CD4-positive, alpha-beta T cell treated with Interferon alpha-2 for 1 hour (primary cell): ENCODE measurements at regions not wholly inside any gene's neighbourhood (a gene's known extent, or its start where the extent isn't known, plus 50 kb on each side); places are given as distances from the start of the nearest gene placed in this dataset.
"Not testable (repeated sequence)": the region's sequence is repeated elsewhere in the genome, so short reads cannot be mapped to it uniquely, and the experiment has no call there.

Source experiments
- DNase-seq, 2 donors: peaks; one replicate each; pipeline ENCODE4 v3.0.0-alpha.2; 2020 to 2022

DNA sequence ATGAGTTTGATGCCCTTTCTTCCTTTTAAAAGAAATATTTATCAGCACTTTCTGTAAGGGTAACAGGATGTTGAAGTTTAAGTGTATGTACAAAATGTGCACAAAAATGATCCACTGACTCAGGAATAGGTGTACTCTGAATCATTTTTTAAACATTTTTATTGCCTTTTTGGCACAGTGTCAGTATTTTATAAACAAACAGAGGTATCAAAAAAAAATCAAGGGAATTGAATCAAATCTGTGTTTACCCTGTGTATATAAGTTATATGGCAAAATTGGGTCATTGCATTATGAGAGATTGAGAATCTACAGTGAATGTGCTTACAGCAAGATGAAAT lies 513.9 kb upstream of the NETO1 start:
- no peak for DNase-seq

DNA sequence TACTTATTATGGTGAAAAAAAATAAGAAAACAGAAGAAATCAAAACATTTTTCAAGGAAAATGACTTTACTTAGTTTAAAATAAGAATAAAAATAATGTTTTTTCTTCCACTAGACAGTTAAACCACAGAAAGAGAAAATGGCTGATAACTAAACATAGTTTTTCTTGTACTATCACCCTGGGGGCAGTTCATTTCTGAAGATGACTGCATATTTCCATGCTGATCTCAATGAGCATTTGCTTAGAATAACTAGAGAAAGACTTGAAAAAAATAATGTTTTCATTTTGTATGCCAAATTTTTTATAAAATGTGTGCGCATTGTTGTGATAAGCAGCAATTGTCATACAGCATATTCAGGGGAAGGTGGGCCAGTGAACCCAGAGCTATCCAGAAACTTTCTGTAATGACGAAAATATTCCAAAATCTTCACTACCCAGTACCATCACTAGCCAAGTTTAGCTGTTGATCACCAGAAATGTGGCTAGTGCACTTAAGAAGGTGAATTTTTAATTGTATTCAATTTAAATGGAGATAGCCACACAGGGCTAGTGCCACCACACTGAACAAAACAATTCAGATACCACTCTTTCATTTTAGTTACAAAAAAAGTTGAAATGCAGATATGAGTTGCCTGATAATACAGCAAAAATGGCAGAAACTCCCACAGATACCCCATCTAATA lies 513.4 kb upstream of the NETO1 start:
- no peak for DNase-seq

DNA sequence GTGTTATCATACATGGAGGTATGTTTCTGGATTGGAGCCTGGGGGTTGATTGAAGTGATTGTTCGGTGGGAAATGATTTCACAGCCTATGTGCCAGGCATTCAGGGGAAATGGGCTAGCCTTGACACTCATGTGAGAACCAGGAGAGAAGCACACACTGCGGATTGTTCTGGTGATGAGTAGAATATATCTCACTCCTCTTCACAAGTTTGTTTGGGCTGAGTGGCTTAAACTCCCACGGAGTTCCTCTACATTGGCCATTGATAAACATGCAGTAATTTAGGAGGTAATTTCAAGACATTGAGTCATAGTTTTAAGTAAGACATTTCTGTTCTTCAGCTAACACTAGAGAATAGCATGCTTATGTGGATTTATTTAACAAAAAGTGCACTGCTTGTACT lies 498.9 kb upstream of the NETO1 start:
- DNase-seq, result no peak

DNA sequence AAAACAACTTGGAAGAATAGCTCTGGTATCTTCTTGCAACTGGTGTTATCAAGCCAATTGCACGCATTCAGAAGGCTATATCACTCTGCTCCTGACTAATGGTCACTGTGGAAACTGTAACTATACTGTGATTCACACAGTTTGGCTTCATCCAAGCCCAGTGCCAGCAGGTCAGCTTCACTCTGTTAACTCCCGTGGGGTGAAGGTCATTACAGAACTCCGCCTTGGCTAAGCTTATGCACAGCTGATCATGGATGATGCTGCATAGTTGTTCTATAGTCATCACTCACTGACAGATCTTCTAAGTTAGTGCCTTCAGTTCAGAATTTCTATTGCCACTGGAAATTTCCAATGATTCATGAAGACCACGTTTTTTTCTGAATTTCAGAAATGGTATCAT lies 497.2 kb upstream of the NETO1 start:
- no peak for DNase-seq

DNA sequence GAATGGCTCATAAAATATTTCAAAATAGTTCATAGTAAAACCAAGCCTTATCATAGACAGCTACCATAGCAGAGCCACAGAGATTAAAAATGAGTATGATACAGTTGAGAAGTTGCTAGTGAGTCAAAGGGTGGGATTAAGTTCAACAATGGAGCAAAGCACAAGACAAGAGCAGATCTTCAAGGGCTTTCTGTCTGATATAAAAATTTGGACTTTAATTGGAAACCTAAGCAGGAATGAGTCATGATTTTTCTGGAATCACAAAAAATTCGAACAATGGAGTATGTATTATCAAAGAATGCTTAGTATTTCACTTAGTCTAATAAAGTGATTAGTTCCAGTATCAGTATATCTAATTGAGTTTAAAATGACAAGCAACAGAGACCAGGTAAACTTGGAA lies 487.3 kb upstream of the NETO1 start:
- DNase-seq, result no peak

DNA sequence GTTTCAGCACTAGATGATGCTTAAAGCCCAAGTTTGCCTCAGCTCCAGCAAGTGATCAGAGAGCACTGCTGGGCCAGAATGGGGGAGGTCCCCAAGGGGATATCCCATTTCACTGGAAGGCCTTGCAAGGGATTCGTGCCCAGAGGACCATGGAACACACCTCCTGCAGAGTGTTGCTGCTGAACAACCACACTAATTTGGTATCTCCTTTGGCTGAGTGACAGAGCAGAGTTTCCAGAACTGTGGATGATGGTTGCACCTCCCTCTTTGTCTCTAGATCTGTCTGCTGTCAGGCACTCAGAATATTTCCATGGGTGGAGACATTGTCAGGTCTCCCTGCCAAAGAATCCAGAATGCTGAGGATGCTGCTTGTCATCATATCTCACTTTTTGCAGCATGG lies 484.8 kb upstream of the NETO1 start:
- no peak for DNase-seq

DNA sequence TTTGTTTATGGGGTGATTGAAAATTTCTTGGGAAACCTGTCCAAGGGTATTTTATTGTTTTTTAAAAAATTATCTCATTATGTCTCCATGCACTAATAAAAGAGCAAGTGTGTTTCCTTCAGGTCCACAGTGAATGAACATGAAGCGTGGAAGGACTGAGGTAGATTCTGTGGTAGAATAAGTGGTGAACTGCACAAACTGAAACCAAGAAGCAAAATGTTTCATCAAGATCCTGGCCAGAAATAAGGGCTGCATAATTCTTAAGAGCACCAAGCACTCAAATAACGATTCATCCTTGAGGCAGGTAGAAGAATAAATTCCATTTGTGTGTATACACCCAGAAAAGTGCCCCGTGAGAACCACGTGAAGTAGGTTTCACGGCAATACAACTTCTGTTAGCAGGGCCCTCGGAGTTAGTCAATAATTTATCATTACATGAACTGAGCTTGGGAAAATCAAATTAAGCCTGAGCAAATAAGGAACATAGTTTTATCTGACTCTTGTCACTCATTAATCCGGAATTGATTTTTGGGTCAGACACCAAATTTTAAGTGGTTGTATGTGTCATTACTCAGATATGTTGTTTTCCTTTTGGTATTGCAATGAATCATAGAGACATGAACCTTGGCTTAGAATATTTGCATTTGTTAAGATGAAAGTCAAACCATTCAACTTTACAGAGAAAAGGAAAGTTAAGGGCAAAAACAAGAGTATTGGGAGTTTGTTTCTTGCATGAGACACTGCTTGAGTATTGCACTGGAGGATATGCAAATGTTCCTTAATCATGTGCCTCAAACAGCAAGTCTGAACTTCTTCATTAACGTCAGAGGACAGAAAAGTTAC lies 472.6 kb upstream of the NETO1 start:
- no peak for DNase-seq

DNA sequence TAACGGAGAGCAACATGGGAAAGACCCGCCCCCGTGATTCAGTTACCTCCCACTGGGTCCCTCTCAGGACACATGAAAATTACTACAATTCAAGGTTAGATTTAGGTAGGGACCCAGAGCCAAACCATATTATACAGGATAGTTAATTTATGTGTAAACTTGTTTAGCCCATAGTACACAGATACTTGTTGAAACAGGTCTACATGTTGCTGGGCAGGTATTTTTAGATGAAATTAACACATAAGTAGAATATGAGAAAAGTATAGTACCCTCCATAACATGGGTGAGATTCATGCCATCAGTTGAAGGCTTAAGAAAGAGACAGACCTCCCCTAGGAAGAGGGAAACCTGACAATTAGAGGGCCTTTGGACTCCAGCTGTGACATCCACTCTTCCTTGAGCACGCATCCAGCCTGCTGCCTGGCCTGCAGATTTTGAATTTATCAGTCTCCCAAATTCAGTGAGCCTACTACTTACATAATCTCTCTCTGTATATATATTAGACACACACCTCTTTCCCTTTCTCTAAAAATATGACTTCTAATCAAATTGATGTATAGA lies 463.5 kb upstream of the NETO1 start:
- DNase-seq, result no peak

DNA sequence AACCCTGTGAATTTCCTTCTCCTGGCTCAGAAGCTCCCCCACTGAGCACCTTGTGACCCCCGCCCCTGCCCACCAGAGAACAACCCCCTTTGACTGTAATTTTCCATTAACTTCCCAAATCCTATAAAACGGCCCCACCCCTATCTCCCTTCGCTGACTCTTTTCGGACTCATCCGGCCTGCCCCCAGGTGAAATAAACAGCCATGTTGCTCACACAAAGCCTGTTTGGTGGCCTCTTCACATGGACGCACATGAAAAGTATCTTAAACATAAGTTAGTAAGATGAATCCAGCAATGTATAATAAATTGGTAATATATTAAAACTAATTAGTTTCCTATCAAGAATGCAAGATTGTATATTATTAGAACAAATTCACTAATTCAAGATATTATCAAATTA lies 462.3 kb upstream of the NETO1 start:
- not testable (repeated sequence) for DNase-seq

DNA sequence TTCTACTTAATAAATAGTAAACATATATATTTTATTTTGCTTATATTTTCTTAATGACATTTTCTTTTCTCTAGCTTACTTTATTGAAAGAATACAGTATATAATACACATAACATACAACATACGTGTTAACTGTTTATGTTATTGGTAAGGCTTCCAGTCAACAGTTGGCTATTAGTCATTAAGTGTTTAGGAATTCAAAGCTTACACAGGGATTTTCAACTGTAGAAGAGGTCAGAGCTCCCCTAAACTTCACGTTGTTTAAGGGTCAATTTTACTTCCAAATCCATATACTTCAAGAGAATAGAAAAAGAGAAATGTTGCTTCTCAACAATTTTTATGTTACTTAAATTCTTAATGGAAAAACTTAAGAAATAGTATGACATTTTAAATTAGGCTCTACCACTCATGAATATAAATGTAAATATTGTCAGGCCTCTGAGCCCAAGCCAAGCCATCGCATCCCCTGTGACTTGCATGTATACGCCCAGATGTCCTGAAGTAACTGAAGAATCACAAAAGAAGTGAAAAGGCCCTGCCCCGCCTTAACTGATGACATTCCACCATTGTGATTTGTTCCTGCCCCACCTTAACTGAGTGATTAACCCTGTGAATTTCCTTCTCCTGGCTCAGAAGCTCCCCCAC lies 456.5 kb upstream of the NETO1 start:
- DNase-seq, result not testable (repeated sequence)

DNA sequence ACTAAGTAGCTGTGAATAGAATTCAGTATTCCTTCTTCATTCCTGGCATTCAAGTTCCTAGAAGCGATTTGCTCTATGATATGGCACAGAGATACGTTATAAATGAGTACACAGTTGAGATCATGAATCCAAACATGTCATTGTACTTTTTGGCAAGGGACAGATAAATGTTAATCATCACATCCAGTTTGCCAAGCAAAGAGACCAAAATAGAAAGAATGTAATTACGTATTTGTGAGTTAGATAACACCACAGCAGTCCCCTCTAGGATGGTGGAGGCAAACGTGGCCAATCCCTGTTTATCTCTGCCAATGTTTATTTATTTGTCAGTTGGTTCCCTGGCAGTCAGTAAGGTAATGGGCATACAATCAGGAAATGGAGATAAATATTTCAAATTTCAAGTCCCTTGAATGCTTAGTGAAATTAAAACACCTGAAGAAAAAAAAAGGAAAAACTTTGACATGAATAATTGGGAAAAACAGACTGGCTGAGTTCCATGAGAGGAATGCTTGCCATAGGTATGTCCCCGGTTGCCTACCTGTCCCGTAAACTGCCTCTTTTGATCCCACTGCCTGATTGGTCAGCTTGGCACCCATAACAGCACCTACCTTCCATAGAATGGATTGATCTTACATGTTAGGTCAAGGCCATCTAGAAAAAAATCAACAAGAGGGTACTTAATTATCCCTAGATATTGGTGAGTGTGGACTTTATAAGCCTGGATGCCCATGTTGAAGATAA lies 451.1 kb upstream of the NETO1 start:
- DNase-seq, result no peak

DNA sequence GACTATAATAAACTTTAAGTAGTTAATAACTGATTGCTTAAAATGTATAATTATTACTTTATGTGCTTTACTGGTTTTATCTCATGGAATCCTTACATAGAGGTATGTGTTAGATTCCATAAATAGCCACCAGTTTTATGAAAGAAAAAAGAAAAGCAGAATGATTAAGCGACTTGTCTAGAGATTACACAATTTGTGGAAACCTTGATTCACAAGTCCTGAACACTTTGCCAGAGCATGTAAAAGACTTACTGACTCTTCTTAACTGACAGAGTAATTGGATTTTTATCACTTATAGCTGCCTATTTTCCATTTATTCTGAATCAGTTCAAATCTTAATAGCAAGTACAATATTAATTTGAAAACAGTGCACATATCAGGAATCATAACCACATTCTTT lies 448.7 kb upstream of the NETO1 start:
- no peak for DNase-seq

DNA sequence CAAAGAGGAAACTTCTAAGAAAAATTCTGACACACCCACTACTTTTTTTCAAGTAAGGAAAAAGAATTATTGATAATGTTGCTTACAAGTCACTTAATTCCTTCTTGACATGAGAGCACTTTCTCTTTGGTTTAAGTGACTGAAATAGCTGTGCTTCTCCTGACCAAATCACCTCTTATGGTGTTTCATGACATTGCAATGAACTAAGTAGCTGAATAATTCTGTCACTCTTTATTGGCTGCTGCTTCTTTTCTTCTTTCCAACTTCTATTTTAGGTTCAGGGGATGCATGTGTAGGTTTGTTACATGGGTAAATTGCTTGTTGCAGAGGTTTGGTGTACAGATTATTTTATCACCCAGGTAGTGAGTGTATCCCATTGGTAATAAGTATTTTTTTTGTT lies 447.6 kb upstream of the NETO1 start:
- no peak for DNase-seq

DNA sequence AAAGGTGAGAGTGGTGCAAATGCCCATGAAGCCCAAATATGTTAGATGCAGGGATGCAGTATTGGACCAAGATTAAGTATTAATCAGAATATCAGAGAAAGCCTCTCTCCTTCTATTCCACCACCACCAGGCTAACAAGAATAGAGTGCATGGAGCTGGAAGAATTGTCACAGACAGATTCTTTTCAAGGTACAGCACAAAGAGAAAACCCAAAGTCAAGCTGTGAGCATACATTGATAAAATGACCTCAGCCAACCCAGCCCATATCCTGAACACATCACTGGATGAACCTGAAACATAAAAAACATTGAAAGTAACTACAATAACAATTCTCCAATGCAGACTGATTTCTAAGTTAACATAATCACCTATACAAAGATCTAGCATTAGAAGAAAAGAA lies 445.7 kb upstream of the NETO1 start:
- DNase-seq, result no peak

DNA sequence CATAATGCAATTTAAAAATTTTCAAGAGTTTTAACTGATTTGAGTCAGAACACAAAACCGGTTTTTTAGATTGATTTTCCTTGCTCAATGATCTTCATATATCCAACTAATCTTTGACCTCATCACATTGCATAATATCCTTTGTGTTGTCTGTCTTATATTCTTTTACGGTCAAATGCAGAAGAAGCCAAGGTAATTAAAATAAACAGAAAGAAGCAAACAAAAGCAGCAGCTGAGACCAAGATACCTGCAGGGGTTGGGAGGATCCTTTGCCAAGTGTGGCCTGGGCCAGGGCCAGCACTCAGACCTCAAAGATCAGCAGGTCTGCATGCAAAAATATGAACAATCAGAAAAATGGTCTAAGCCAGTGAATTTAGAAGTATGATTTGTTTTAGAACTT lies 428.9 kb upstream of the NETO1 start:
- no peak for DNase-seq

DNA sequence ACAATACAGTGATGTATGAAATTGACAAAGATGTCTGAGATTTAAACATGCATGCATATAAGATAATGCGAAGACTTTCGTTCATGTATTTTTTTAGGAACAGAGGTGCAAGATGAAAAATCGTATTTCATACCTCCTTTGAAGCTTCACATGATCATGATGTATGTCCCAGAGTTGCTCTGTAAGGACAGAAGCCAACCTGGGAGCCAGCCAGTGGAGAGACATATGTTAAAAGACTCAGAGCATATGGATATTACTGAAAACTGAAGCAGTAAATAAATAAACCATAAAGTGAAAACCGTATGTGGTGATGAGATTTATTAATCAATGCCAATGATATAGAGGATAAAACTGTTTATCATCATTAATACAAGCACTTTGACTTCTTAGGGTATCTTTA lies 424.4 kb upstream of the NETO1 start:
- no peak for DNase-seq

DNA sequence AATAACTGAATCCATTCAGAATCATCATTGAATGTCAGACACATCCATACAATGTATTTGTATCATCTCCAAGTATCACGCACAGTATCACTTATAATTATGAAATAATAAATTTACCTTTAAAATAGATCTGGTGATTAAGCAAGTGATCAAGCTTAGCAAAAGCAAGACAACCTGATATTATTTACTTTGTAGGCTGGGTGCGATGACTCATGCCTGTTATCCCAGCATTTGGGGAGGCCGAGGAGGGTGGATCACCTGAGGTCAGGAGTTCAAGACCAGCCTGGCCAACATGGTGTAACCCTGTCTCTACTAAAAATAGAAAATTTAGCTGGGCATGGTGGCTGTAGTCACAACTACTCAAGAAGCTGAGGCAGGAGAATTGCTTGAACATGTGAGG lies 421.0 kb upstream of the NETO1 start:
- DNase-seq, result no peak

DNA sequence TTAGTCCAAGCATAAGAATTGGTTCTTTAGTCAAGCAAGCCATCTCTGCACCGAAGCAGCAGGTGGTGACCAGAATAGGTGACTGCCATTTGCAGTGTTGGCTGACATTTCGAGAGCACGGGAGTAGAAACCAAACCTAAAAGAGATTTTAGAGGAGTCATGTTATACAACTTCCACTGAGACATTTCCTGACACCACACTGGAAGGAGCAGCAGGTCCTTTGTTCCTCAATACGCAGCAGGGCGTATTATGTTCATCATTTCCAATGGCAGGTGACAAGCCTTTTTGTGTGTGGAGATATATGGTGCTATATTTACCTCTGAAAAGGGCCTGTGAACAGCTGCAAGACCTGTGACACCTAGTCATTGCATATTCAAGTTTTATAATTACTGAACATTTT lies 418.8 kb upstream of the NETO1 start:
- DNase-seq, result no peak

DNA sequence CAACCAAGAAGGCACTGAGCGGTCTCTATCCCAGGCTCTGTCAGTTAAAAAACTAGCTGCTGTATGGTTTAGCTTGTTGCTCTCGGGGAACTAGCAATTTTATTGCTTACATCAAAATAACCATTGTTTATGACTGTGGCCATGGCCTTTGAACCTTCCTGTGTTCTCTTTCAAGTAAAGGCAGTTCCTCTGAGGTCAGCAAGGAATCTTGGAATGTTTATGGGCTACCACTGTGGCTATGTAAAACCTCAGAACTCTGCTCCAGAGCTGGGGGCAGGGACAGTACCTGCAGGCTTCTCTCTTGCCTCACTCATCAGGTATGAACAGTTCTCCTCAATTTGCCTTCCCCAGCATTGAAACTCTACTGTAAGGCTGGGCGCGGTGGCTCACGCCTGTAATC lies 416.0 kb upstream of the NETO1 start:
- DNase-seq, result no peak

DNA sequence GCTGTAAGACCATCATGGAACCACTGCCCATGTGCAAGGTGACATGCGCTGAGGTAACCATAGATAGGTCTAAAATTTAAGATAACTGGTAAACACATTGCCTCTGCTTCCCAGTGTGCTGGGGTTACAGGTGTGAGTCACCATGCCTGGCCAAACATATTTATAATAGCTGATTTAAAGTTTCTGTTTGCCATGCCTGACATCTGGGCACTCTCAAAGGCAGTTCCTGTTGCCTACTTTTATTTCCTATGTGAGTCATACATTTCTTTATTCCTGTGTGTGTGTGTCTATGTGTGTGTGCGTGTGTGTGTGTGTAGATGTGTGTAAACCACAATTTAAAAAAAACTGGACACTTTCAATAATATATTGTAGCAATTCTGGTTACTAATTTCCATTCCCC lies 415.2 kb upstream of the NETO1 start:
- no peak for DNase-seq

DNA sequence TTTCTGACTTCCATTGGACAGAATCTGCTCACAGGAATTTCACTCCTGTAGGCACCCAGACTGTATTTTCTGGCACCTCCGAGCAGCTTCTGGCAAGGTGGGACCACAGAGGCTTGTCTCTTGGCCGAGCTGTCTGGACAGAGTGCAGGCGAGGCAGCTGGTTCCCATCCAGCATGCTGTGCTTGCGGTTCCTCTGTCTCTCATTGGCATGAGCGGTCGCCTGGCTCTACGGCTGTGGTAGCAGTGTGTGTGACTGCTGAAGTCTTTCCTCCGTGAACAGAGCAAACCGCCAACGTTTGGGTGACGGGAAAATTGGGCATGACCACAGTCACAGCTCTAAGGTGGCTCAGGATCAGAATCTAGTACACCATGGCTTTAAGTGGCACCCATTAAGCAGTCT lies 411.7 kb upstream of the NETO1 start:
- DNase-seq, result no peak

DNA sequence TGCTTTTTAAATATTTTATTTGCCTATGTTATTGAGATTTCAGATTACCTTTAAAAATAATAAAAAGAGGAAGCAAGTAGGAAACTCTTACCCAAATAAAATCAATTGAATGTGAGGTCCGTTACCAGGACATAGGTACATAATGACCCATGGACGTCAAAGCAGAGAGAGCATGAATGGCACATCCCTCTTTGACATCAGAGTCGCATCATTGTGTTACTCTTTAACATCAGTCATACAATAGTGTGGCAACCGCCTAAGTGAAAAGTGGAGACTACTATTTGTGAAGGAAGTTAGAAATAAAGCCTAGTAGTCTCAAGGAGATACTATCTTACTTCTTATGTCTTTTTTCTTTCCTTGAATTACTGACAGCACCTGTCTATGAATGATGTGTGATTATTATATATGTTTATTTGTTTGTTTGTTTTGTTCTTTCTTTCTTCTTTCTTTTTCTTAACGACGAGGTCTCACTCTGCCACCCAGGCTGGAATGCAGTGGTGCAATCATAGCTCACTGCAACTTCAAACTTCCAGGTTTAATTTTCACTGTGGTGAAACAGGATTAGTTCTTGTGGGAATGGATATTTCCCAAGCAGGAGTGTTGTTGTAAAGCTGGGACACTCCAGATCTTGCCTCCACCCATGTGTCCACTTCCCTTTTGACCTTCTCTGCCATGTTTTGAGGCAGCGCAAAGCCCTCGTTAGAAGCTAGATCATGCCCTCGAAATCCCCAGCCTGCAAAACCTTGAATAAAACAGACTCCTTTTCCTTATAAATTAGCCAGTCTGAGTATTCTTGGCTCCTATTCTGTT lies 407.2 kb upstream of the NETO1 start:
- no peak for DNase-seq
